SK-N-SH (cell line): ENCODE measurements at regions not wholly inside any gene's neighbourhood (a gene's known extent, or its start where the extent isn't known, plus 50 kb on each side); places are given as distances from the start of the nearest gene placed in this dataset.
A peak's percentile ranks its signal among the peaks of the same experiment; 100 is the strongest.

Experiments used
- CTCF ChIA-PET: fragments of 300-600, 350-600 bp; formaldehyde crosslinking; extraction: SDS; loops from one replicate; lab custom pipeline; 2021; lab: Yijun Ruan, JAX
- POLR2A ChIA-PET: fragments of 350-600 bp; sonication (Branson Sonifier 250); formaldehyde crosslinking; extraction: SDS; loops from one replicate; lab custom pipeline; 2020; ENCODE audit warnings: antibody characterized with exemption, inconsistent platforms; lab: Yijun Ruan, JAX
- DNase-seq: peaks from one replicate; pipeline ENCODE4 v3.0.0; 2012
- H2AFZ ChIP-seq: fragments of 200-600 bp; sonication (generic); 2 replicates; pipeline ENCODE4 v1.8.1; 2016; ENCODE audit warnings: antibody characterized with exemption, mild to moderate bottlenecking, low read depth
- H3F3A ChIP-seq: fragments of 200-600 bp; sonication (generic); replicated peaks from 2 replicates; pipeline ENCODE3; 2016; ENCODE audit warnings: antibody characterized with exemption, mild to moderate bottlenecking; ENCODE audit not compliant: insufficient read depth
- H3K27ac ChIP-seq, 2 experiments: fragments of 200-500 bp in 1 of 2; fragments of 200-600 bp in 1 of 2; sonication (Bioruptor generic) in 1 of 2; sonication (generic), shearing (Covaris generic) in 1 of 2; 2 replicates each; pipeline versions ENCODE4 v1.5.1 to v1.6.1; 2014 to 2016; ENCODE audit warnings: low read depth in 2 of 2, inconsistent platforms in 1 of 2, low read length in 1 of 2, mild to moderate bottlenecking in 1 of 2, mixed read lengths in 1 of 2
- H3K27me3 ChIP-seq: fragments of 200-600 bp; sonication (generic), shearing (Covaris generic); 2 replicates; pipeline ENCODE4 v1.6.1; 2016; ENCODE audit warnings: mixed run types; ENCODE audit not compliant: insufficient read depth
- H3K36me3 ChIP-seq, 2 experiments: fragments of 200-500 bp in 1 of 2; fragments of 200-600 bp in 1 of 2; sonication (Bioruptor generic) in 1 of 2; sonication (generic) in 1 of 2; replicated peaks in 1 of 2; 2 replicates each; pipeline versions ENCODE3 to v1.5.1; 2014 to 2016; ENCODE audit warnings: low read length in 1 of 2, mild to moderate bottlenecking in 1 of 2; ENCODE audit not compliant: insufficient read depth in 2 of 2, control insufficient read depth in 1 of 2
- H3K4me1 ChIP-seq, 2 experiments: fragments of 200-500 bp in 1 of 2; fragments of 200-600 bp in 1 of 2; sonication (Bioruptor generic) in 1 of 2; sonication (generic), shearing (Covaris generic) in 1 of 2; 2 replicates each; pipeline versions ENCODE4 v1.5.1 to v1.6.1; 2014 to 2016; ENCODE audit warnings: low read depth in 1 of 2, low read length in 1 of 2, mixed run types in 1 of 2; ENCODE audit not compliant: insufficient read depth in 2 of 2, control insufficient read depth in 1 of 2
- H3K4me2 ChIP-seq: fragments of 200-600 bp; sonication (generic), shearing (Covaris generic); 2 replicates; pipeline ENCODE4 v1.6.1; 2017; ENCODE audit warnings: mixed run types
- H3K4me3 ChIP-seq, 2 experiments: fragments of 200-500 bp in 1 of 2; fragments of 200-600 bp in 1 of 2; sonication (Bioruptor generic) in 1 of 2; sonication (generic), shearing (Covaris generic) in 1 of 2; 2 replicates each; pipeline versions ENCODE4 v1.5.1 to v1.8.1; 2014 to 2016; ENCODE audit warnings: low read depth in 2 of 2, inconsistent platforms in 1 of 2, low read length in 1 of 2, mild to moderate bottlenecking in 1 of 2, mixed read lengths in 1 of 2, moderate library complexity in 1 of 2
- H3K79me2 ChIP-seq: fragments of 200-600 bp; sonication (generic); 2 replicates; pipeline ENCODE4 v1.8.1; 2017; ENCODE audit warnings: mild to moderate bottlenecking; ENCODE audit not compliant: insufficient read depth
- H3K9ac ChIP-seq: fragments of 200-600 bp; sonication (generic); 2 replicates; pipeline ENCODE4 v1.6.1; 2017; ENCODE audit warnings: mixed run types
- H3K9me2 ChIP-seq: fragments of 200-600 bp; sonication (generic); 2 replicates; pipeline ENCODE4 v1.6.1; 2017; ENCODE audit warnings: mixed run types
- H3K9me3 ChIP-seq: fragments of 200-600 bp; sonication (generic); 2 replicates; pipeline ENCODE4 v1.6.1; 2017; ENCODE audit warnings: mixed run types, mild to moderate bottlenecking, moderate library complexity
- H4K20me1 ChIP-seq: fragments of 200-600 bp; sonication (generic); 2 replicates; pipeline ENCODE4 v1.6.1; 2017; ENCODE audit warnings: mild to moderate bottlenecking, mixed run types; ENCODE audit not compliant: insufficient read depth
- CHD2 ChIP-seq: fragments of 150-350 bp; IDR thresholded peaks from 2 replicates; pipeline ENCODE4 v1.6.1; 2018; ENCODE audit warnings: low read length; ENCODE audit not compliant: partially characterized antibody
- ELF1 ChIP-seq: IDR thresholded peaks from 2 replicates; pipeline ENCODE4 v1.4.0; 2012
- EZH2phosphoT487 ChIP-seq: fragments of 200-600 bp; sonication (generic); IDR thresholded peaks from 2 replicates; pipeline ENCODE4 v1.6.1; 2017; ENCODE audit warnings: low read depth, mixed run types, mild to moderate bottlenecking, antibody characterized with exemption, moderate library complexity, borderline replicate concordance
- FOSL2 ChIP-seq: IDR thresholded peaks from 2 replicates; pipeline ENCODE4 v1.4.0; 2012; ENCODE audit warnings: low read depth, mild to moderate bottlenecking, moderate library complexity, borderline replicate concordance
- FOXJ3 ChIP-seq: sonication (generic); formaldehyde crosslinking; IDR thresholded peaks from 2 replicates; pipeline ENCODE4 v1.5.1; 2020; ENCODE audit warnings: mild to moderate bottlenecking, missing genetic modification reagents
- GABPA ChIP-seq: IDR thresholded peaks from 2 replicates; pipeline ENCODE4 v1.4.0; 2012; ENCODE audit warnings: low read depth, mild to moderate bottlenecking
- GATA2 ChIP-seq: sonication (generic); formaldehyde crosslinking; IDR thresholded peaks from 2 replicates; pipeline ENCODE4 v1.5.0; 2020; ENCODE audit warnings: mild to moderate bottlenecking, missing genetic modification reagents
- MEF2A ChIP-seq: IDR thresholded peaks from 2 replicates; pipeline ENCODE4 v1.4.0; 2012; ENCODE audit warnings: low read depth, borderline replicate concordance
- MXI1 ChIP-seq: IDR thresholded peaks from 2 replicates; pipeline ENCODE4 v1.6.1; 2012; ENCODE audit warnings: mild to moderate bottlenecking, low read depth, low read length, improper control_type of control experiment
- POLR2AphosphoS5 ChIP-seq: IDR thresholded peaks from 2 replicates; pipeline ENCODE4 v1.6.1; 2012; ENCODE audit warnings: low read depth, low read length
- RAD21 ChIP-seq: IDR thresholded peaks from 2 replicates; pipeline ENCODE4 v1.6.1; 2012; ENCODE audit warnings: mild to moderate bottlenecking, low read length
- RCOR1 ChIP-seq: fragments of 150-350 bp; IDR thresholded peaks from 2 replicates; pipeline ENCODE4 v1.6.1; 2017; ENCODE audit warnings: antibody characterized with exemption, low read length
- RXRA ChIP-seq: IDR thresholded peaks from 2 replicates; pipeline ENCODE4 v1.4.0; 2012; ENCODE audit warnings: low read depth, mild to moderate bottlenecking, borderline replicate concordance
- TAF1 ChIP-seq: IDR thresholded peaks from 2 replicates; pipeline ENCODE4 v1.6.1; 2012; ENCODE audit warnings: low read depth, mild to moderate bottlenecking, low read length, moderate library complexity, borderline replicate concordance
- TCF12 ChIP-seq: IDR thresholded peaks from 2 replicates; pipeline ENCODE4 v1.4.0; 2012
- YY1 ChIP-seq: IDR thresholded peaks from 2 replicates; pipeline ENCODE4 v1.4.0; 2012; ENCODE audit warnings: low read depth, mild to moderate bottlenecking
- WGBS: methylation state at CpG from one replicate; pipeline ENCODE4 v1.1.6; 2017; ENCODE audit warnings: low lambda C conversion rate; 5-methylcytosine and 5-hydroxymethylcytosine counted together
- TF ChIP-seq, protein P1 (sequence below): IDR thresholded peaks from 2 replicates; pipeline ENCODE4; 2012
- TF ChIP-seq, protein P2 (sequence below): fragments of 150-350 bp; IDR thresholded peaks from 2 replicates; pipeline ENCODE4 v1.6.1; 2017; ENCODE audit warnings: antibody characterized with exemption, low read length, low read depth, borderline replicate concordance
- TF ChIP-seq, protein P3 (sequence below): fragments of 200-600 bp; sonication (generic); IDR thresholded peaks from 2 replicates; pipeline ENCODE4 v1.6.1; 2017; ENCODE audit warnings: antibody characterized with exemption, mild to moderate bottlenecking, moderate library complexity
- TF ChIP-seq, protein P4 (sequence below): IDR thresholded peaks from 2 replicates; pipeline ENCODE4 v1.4.0; 2012; ENCODE audit warnings: low read depth, borderline replicate concordance
- TF ChIP-seq, protein P5 (sequence below): IDR thresholded peaks from 2 replicates; pipeline ENCODE4 v1.4.0; 2012; ENCODE audit warnings: low read depth
- TF ChIP-seq, protein P6 (sequence below): fragments of 150-350 bp; IDR thresholded peaks from 2 replicates; pipeline ENCODE4 v1.6.1; 2016; ENCODE audit warnings: mild to moderate bottlenecking, low read depth, low read length

DNA sequence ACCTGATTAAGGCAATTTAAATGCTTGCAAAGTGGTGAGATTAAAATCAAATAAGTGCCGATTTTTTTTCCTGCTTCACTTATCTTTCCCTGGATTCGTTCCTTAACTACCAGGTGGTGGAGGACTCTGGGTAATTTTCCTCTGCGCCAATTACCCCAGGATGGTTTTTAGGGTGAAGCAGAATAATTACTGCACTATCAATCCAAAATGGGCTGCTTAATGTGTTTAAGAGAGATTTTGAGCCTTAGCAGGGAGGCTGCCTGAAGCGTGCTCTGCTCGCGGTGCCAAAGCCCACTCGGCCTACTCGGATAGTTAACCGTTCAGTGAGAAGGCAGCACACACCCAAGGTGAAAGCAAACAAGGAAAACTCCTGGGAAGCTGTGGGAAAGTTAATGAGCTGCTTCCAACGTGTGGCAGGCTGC, 274.9 kb upstream of the LMO3 start (continued):
- TF ChIP-seq GATA2 (CRISPR knock-in tag) = peak; percentile 95
- no peak for TF ChIP-seq EZH2phosphoT487
- TF ChIP-seq RXRA = no peak
- TF ChIP-seq YY1 = no peak
- TF ChIP-seq GABPA = no peak
- TF ChIP-seq MXI1 = peak; percentile 63; the same call in 1 of the 2 replicates
- TF ChIP-seq, protein P1, sequence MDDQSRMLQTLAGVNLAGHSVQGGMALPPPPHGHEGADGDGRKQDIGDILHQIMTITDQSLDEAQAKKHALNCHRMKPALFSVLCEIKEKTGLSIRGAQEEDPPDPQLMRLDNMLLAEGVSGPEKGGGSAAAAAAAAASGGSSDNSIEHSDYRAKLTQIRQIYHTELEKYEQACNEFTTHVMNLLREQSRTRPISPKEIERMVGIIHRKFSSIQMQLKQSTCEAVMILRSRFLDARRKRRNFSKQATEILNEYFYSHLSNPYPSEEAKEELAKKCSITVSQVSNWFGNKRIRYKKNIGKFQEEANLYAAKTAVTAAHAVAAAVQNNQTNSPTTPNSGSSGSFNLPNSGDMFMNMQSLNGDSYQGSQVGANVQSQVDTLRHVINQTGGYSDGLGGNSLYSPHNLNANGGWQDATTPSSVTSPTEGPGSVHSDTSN = no peak
- TF ChIP-seq, protein P2, sequence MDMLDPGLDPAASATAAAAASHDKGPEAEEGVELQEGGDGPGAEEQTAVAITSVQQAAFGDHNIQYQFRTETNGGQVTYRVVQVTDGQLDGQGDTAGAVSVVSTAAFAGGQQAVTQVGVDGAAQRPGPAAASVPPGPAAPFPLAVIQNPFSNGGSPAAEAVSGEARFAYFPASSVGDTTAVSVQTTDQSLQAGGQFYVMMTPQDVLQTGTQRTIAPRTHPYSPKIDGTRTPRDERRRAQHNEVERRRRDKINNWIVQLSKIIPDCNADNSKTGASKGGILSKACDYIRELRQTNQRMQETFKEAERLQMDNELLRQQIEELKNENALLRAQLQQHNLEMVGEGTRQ = no peak
- TF ChIP-seq FOXJ3 = peak; percentile 75; the same call in 1 of the 2 replicates
- no peak for TF ChIP-seq MEF2A
- no peak for TF ChIP-seq FOSL2
- TF ChIP-seq, protein P3, sequence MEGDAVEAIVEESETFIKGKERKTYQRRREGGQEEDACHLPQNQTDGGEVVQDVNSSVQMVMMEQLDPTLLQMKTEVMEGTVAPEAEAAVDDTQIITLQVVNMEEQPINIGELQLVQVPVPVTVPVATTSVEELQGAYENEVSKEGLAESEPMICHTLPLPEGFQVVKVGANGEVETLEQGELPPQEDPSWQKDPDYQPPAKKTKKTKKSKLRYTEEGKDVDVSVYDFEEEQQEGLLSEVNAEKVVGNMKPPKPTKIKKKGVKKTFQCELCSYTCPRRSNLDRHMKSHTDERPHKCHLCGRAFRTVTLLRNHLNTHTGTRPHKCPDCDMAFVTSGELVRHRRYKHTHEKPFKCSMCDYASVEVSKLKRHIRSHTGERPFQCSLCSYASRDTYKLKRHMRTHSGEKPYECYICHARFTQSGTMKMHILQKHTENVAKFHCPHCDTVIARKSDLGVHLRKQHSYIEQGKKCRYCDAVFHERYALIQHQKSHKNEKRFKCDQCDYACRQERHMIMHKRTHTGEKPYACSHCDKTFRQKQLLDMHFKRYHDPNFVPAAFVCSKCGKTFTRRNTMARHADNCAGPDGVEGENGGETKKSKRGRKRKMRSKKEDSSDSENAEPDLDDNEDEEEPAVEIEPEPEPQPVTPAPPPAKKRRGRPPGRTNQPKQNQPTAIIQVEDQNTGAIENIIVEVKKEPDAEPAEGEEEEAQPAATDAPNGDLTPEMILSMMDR = no peak
- TF ChIP-seq TAF1 = no peak
- peak; percentile 88 for TF ChIP-seq CHD2
- no peak for TF ChIP-seq ELF1
- TF ChIP-seq, protein P4, sequence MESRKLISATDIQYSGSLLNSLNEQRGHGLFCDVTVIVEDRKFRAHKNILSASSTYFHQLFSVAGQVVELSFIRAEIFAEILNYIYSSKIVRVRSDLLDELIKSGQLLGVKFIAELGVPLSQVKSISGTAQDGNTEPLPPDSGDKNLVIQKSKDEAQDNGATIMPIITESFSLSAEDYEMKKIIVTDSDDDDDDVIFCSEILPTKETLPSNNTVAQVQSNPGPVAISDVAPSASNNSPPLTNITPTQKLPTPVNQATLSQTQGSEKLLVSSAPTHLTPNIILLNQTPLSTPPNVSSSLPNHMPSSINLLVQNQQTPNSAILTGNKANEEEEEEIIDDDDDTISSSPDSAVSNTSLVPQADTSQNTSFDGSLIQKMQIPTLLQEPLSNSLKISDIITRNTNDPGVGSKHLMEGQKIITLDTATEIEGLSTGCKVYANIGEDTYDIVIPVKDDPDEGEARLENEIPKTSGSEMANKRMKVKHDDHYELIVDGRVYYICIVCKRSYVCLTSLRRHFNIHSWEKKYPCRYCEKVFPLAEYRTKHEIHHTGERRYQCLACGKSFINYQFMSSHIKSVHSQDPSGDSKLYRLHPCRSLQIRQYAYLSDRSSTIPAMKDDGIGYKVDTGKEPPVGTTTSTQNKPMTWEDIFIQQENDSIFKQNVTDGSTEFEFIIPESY = no peak
- peak; percentile 98 for TF ChIP-seq RCOR1
- TF ChIP-seq TCF12 = peak; percentile 21; the same call in 1 of the 2 replicates

DNA sequence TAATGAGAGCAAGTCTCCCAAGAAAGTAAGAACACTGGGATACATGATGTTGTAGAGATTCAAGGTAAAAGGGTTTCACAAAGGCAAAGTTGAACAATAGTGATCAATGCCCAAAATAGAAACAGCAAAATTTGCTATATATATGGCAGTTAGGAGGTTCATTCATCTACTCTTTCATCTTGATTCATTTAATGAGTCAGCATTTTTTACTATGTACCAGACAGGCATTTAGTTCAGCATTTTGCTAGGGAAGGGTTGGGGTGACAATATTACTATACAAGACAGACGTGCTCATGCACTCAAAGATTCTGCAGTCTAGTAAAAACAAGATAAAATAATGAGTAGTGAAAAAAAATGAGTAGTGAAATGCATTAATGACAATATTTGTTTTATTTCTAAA, 264.9 kb upstream of the LMO3 start:
- DNase-seq = no peak
- Histone ChIP-seq H2AFZ (no peak overlapping the region), H3K79me2 (no peaks in the 10 kb centered on the region), H3K27me3 (no peaks in the 10 kb centered on the region), H3K9me3 (no peaks in the 10 kb centered on the region), H3K9ac (no peak overlapping the region), H3K27ac (no peak overlapping the region), H3K4me2 (no peak overlapping the region), H3K4me3 (no peak overlapping the region), H3F3A (no peaks in the 10 kb centered on the region), H3K9me2 (no peaks in the 10 kb centered on the region), H3K4me1 (no peaks in the 10 kb centered on the region), H4K20me1 (no peaks in the 10 kb centered on the region), H3K36me3 (no peaks in the 10 kb centered on the region)
- ChIA-PET CTCF (interaction anchor here (0.8 kb wide), 1 partner anchor 14 kb away, joined by 3 read pairs; no protein-coding TSS in a partner anchor), POLR2A (no interaction called here)
- WGBS = 16% methylated on average over 1 of the region's 1 CpG
- TF ChIP-seq, protein P5, sequence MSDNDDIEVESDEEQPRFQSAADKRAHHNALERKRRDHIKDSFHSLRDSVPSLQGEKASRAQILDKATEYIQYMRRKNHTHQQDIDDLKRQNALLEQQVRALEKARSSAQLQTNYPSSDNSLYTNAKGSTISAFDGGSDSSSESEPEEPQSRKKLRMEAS = no peak
- TF ChIP-seq POLR2AphosphoS5 (no peak), RAD21 (no peak), MXI1 (no peak), FOSL2 (no peak), ELF1 (no peak), RXRA (no peak), CHD2 (no peak), GABPA (no peak)
- TF ChIP-seq, protein P6, sequence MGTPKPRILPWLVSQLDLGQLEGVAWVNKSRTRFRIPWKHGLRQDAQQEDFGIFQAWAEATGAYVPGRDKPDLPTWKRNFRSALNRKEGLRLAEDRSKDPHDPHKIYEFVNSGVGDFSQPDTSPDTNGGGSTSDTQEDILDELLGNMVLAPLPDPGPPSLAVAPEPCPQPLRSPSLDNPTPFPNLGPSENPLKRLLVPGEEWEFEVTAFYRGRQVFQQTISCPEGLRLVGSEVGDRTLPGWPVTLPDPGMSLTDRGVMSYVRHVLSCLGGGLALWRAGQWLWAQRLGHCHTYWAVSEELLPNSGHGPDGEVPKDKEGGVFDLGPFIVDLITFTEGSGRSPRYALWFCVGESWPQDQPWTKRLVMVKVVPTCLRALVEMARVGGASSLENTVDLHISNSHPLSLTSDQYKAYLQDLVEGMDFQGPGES = no peak
